Lower leg skin (tissue), 4 donors: ENCODE measurements at regions not wholly inside any gene's neighbourhood (a gene's known extent, or its start where the extent isn't known, plus 50 kb on each side); places are given as distances from the start of the nearest gene placed in this dataset.

Experiments
- DNase-seq, 2 donors: peaks; one replicate each; pipeline ENCODE4 v3.0.0-alpha.2; 2019; ENCODE audit warnings: low spot score in 2 of 2
- H3K4me3 ChIP-seq: fragments of 200-600 bp; sonication (generic); 2 replicates; pipeline ENCODE4 v1.5.1; 2017; ENCODE audit warnings: mild to moderate bottlenecking, low read depth; ENCODE audit not compliant: poor library complexity, severe bottlenecking
- POLR2A ChIP-seq, 2 donors: fragments of 450-650 bp; IDR thresholded peaks; one replicate each; pipeline ENCODE4 v1.6.1; 2016 to 2017; ENCODE audit warnings: antibody characterized with exemption in 2 of 2, mild to moderate bottlenecking in 1 of 2, moderate library complexity in 1 of 2
- WGBS, 2 donors: methylation state at CpG; one replicate each; pipeline ENCODE4 v1.1.5; 2018; 5-methylcytosine and 5-hydroxymethylcytosine counted together
- intact Hi-C: fragments of 100-400 bp; cut with DNase I; formaldehyde crosslinking; loops from one replicate; pipeline ENCODE4 v1.15.0; 2023; ENCODE audit warnings: low total_unique reads
- TF ChIP-seq, protein P1 (sequence below), 3 donors: fragments of 450-650 bp; IDR thresholded peaks; one replicate each; pipeline ENCODE4 v1.5.1; 2016; ENCODE audit warnings: antibody characterized with exemption in 3 of 3, mild to moderate bottlenecking in 3 of 3, moderate library complexity in 2 of 3

DNA sequence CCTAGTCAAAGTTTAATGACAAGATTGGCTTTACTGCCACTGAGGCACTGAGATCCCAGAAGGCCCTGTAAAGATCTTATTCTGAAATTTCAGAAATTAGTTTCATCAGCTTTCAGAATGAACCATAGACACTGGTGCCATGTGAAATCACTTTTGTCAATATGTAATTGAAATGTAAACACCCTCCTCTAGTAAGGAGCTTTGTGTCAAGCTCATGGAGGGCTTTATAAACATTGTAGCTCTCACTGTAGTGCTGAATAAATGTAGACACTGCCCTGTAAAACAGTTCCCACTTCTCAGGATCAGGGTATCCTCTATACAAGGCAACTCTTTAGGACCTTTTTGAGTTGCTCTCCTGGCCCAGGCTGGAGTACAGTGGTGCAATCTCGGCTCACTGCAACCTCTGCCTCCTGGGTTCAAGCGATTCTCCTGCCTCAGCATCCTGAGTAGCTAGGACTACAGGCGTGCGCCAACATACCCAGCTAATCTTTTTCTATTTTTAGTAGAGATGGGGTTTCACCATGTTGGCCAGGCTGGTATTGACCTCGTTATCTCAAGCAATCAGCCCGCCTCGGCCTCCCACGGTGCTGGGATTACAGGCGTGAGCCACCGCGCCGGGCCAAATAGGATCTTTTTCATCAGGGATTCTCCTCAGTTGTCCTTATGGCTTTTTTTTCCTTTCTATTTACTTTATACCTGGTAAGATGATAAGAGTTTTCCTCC lies 1823.9 kb upstream of the CDH9 start:
- TF ChIP-seq, protein P1, sequence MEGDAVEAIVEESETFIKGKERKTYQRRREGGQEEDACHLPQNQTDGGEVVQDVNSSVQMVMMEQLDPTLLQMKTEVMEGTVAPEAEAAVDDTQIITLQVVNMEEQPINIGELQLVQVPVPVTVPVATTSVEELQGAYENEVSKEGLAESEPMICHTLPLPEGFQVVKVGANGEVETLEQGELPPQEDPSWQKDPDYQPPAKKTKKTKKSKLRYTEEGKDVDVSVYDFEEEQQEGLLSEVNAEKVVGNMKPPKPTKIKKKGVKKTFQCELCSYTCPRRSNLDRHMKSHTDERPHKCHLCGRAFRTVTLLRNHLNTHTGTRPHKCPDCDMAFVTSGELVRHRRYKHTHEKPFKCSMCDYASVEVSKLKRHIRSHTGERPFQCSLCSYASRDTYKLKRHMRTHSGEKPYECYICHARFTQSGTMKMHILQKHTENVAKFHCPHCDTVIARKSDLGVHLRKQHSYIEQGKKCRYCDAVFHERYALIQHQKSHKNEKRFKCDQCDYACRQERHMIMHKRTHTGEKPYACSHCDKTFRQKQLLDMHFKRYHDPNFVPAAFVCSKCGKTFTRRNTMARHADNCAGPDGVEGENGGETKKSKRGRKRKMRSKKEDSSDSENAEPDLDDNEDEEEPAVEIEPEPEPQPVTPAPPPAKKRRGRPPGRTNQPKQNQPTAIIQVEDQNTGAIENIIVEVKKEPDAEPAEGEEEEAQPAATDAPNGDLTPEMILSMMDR (IDR thresholded peaks at IDR 0.05): no peak
- TF ChIP-seq POLR2A (IDR thresholded peaks at IDR 0.05): no peak
- intact Hi-C loops: no loop called here
- WGBS, 2 donors: 88% methylated on average over 12 of the region's 12 CpGs
- DNase-seq: no peak
- no peak overlapping the region for H3K4me3 ChIP-seq

DNA sequence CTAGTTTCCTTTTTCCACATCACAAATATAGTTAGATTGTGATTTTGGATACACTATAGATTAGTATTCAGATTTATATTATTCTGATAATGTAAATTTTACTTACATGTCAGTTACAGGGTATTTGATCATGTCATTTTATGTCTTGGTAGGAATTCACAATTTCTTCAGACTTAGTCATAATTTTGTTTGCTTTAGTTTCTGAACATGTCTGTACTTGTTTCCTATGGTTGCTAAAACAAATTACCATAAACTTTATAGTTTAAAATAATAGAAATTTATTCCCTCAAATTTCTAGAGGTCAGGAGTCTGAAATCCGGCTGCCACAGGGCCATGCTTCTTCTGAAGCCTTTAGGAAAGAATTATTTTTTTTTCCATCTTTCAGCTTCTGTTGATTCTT lies 1817.2 kb upstream of the CDH9 start:
- no peak for TF ChIP-seq POLR2A (IDR thresholded peaks at IDR 0.05)
- 44 to 53% methylated on average over 1 of the region's 1 CpG for WGBS, 2 donors
- intact Hi-C loops: no loop called here
- DNase-seq: no peak
- no peak overlapping the region for H3K4me3 ChIP-seq

DNA sequence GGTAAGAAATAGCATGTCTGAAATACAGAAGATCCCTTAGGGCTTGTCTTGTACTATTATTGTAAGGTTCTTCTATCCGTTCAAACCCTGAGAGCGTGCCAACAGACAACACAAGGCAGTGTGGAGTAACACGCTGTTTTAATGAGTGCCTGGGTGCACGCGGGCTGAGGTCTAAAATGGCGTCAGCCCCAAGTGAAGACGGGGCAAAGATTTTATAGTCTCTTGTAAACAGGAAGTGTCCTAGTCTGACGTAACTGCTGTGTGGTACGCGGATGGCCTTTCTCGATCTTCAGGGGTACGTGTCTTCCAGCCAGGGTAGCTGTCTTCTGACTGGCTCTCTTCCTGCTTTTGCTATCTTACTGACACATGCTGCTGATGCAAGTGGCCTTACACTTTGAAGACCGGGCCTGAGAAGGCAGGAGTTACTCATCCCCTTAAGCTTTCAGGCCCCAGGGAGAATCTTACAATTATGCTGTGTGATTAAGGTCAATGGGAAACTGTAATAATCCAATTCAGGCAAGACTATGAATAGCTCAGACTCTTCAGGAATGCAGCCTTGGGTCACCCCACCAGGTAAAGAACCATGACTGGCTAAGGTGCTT lies 1812.0 kb upstream of the CDH9 start:
- 84 to 91% methylated on average over 13 of the region's 13 CpGs for WGBS, 2 donors
- H3K4me3 ChIP-seq: no peak overlapping the region

DNA sequence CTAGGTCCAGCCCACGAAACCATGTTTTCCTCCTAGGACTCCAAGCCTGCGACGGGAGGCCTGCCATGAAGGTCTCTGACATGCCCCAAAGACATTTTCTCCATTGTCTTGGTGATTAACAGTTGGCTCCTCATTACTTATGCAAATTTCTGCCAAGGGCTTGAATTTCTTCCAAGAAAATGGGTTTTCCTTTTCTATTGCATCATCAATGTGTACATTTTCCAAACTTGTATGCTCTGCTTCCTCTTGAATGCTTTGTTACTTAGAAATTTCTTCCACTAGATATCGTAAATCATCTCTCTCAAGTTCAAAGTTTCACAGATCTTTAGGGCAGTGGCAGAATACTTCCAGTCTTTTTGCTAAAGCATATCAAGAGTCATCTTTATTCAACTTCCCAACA lies 1792.7 kb upstream of the CDH9 start:
- no peak overlapping the region for H3K4me3 ChIP-seq
- no peak for TF ChIP-seq POLR2A (IDR thresholded peaks at IDR 0.05)
- TF ChIP-seq, protein P1 (IDR thresholded peaks at IDR 0.05): no peak
- no peak for DNase-seq
- 75 to 79% methylated on average over 4 of the region's 4 CpGs for WGBS, 2 donors
- intact Hi-C loops: no loop called here

More for the DNA sequence above, 1812.0 kb upstream of the CDH9 start:
- intact Hi-C loops: no loop called here
- DNase-seq: no peak
- TF ChIP-seq, protein P1 (IDR thresholded peaks at IDR 0.05): no peak
- no peak for TF ChIP-seq POLR2A (IDR thresholded peaks at IDR 0.05)

DNA sequence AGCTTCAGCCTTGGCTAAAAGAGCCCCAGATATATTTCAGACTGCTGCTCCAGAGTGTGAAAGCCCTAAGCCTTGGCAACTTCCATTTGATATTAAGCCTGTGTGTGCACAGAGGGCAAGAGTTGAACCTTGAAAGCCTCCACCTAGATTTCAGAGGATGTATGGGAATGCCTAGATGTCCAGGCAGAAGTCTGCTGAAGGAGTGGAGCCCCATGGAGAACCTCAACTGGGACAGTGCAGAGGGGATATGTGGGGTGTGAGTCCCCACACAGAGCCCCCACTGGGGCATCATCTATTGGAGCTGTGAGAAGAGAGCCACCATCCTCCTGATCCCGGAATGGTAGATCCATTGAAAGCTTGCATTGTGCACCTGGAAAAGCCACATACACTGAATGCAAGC lies 1784.8 kb upstream of the CDH9 start:
- TF ChIP-seq, protein P1 (IDR thresholded peaks at IDR 0.05): no peak
- no peak for TF ChIP-seq POLR2A (IDR thresholded peaks at IDR 0.05)
- H3K4me3 ChIP-seq: no peak overlapping the region
- DNase-seq: no peak
- intact Hi-C loops: no loop called here
- 86 to 100% methylated on average over 1 of the region's 1 CpG for WGBS, 2 donors

DNA sequence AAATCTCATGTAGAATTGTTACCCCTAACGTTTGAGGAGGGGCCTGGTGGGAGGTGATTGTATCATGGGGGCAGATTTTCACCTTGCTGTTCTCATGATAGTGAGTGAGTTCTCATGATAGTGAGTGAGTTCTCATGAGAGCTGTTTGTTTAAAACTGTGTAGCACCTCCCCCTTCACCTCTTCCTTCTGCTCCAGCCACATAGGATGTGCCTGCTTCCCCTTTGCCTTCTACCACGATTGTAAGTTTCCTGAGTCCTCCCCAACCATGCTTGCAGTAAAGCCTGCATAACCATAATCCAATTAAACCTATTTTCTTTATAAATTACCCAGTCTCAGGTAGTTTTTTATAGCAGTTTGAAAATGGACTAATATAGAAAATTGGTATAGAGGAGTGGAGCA lies 1783.7 kb upstream of the CDH9 start:
- 45 to 57% methylated on average over 2 of the region's 2 CpGs for WGBS, 2 donors
- TF ChIP-seq POLR2A (IDR thresholded peaks at IDR 0.05): no peak
- TF ChIP-seq, protein P1 (IDR thresholded peaks at IDR 0.05): no peak
- no peak overlapping the region for H3K4me3 ChIP-seq
- DNase-seq: no peak
- intact Hi-C loops: no loop called here
